Activated CD4-positive, alpha-beta T cell treated with anti-CD3 and anti-CD28 coated beads, Interleukin-2, amount 10 ng/mL, durations not matched to agents 24 days and 14 days (primary cell): ENCODE measurements at regions not wholly inside any gene's neighbourhood (a gene's known extent, or its start where the extent isn't known, plus 50 kb on each side); places are given as distances from the start of the nearest gene placed in this dataset.

ENCODE experiments used
- DNase-seq: peaks from one replicate; pipeline ENCODE4 v3.0.0; 2022
- H3K27ac Mint-ChIP-seq: one replicate; pipeline ENCODE4 v1.8.0; 2022; ENCODE audit warnings: mild to moderate bottlenecking, mixed read lengths
- H3K27me3 Mint-ChIP-seq: one replicate; pipeline ENCODE4 v1.8.0; 2022; ENCODE audit warnings: mixed read lengths
- H3K36me3 Mint-ChIP-seq: one replicate; pipeline ENCODE4 v1.8.0; 2022; ENCODE audit warnings: low read depth, mild to moderate bottlenecking, mixed read lengths
- H3K4me1 Mint-ChIP-seq: one replicate; pipeline ENCODE4 v1.8.0; 2021; ENCODE audit warnings: mixed read lengths
- H3K4me3 Mint-ChIP-seq: one replicate; pipeline ENCODE4 v1.8.0; 2022; ENCODE audit warnings: mild to moderate bottlenecking, moderate library complexity, mixed read lengths
- H3K9me3 Mint-ChIP-seq: one replicate; pipeline ENCODE4 v1.8.0; 2021; ENCODE audit warnings: mixed read lengths
- intact Hi-C: fragments of 100-400 bp; cut with micrococcal nuclease; formaldehyde crosslinking; loops from one replicate; pipeline ENCODE4 v1.15.1; 2023

- no peaks in the 10 kb centered on the region for H3K9me3 Mint-ChIP-seq
- H3K4me1 Mint-ChIP-seq, result no peaks in the 10 kb centered on the region
- H3K4me3 Mint-ChIP-seq, result no peak overlapping the region
- H3K36me3 Mint-ChIP-seq, result no peaks in the 10 kb centered on the region
- DNase-seq, result no peak
- intact Hi-C loops, result no loop called here
- peaks cover 2% of the 10 kb centered on the region for H3K27me3 Mint-ChIP-seq
- H3K27ac Mint-ChIP-seq, result no peak overlapping the region
Observed at GRCh38 chr22:49365191-49365837, 462.4 kb downstream of the BRD1 start.

- no peaks in the 10 kb centered on the region for H3K9me3 Mint-ChIP-seq
- H3K27me3 Mint-ChIP-seq, result peaks cover 2% of the 10 kb centered on the region
- DNase-seq, result no peak
- no peak overlapping the region for H3K4me3 Mint-ChIP-seq
- H3K4me1 Mint-ChIP-seq, result no peaks in the 10 kb centered on the region
- H3K36me3 Mint-ChIP-seq, result no peaks in the 10 kb centered on the region
- intact Hi-C loops, result no loop called here
- no peak overlapping the region for H3K27ac Mint-ChIP-seq
Observed at GRCh38 chr22:49364398-49364797, 463.3 kb downstream of the BRD1 start.

- Mint-ChIP-seq H3K4me1 (no peaks in the 10 kb centered on the region), H3K36me3 (no peaks in the 10 kb centered on the region), H3K4me3 (no peak overlapping the region), H3K27me3 (peaks cover 2% of the 10 kb centered on the region), H3K9me3 (no peaks in the 10 kb centered on the region), H3K27ac (no peak overlapping the region)
- intact Hi-C loops, result no loop called here
- no peak for DNase-seq
Observed at GRCh38 chr22:49363526-49364230, 464.0 kb downstream of the BRD1 start.

- peaks cover 2% of the 10 kb centered on the region for H3K27me3 Mint-ChIP-seq
- no peak overlapping the region for H3K4me3 Mint-ChIP-seq
- DNase-seq, result no peak
- no peaks in the 10 kb centered on the region for H3K4me1 Mint-ChIP-seq
- intact Hi-C loops, result no loop called here
- H3K27ac Mint-ChIP-seq, result no peak overlapping the region
- no peaks in the 10 kb centered on the region for H3K9me3 Mint-ChIP-seq
- H3K36me3 Mint-ChIP-seq, result no peaks in the 10 kb centered on the region
Observed at GRCh38 chr22:49362211-49362839, 465.3 kb downstream of the BRD1 start.

GRCh38 chr22:49361164-49361563, 466.5 kb downstream of the BRD1 start:
- no peaks in the 10 kb centered on the region for H3K4me1 Mint-ChIP-seq

GRCh38 chr22:49360746-49361145, 466.9 kb downstream of the BRD1 start:
- H3K4me1 Mint-ChIP-seq, result no peaks in the 10 kb centered on the region
- no peaks in the 10 kb centered on the region for H3K36me3 Mint-ChIP-seq
- H3K27ac Mint-ChIP-seq, result no peak overlapping the region
- peaks cover 3% of the 10 kb centered on the region for H3K27me3 Mint-ChIP-seq
- H3K4me3 Mint-ChIP-seq, result no peak overlapping the region
- intact Hi-C loops, result no loop called here
- no peaks in the 10 kb centered on the region for H3K9me3 Mint-ChIP-seq
- DNase-seq, result no peak

More at GRCh38 chr22:49361164-49361563, 466.5 kb downstream of the BRD1 start:
- DNase-seq, result no peak
- Mint-ChIP-seq H3K9me3 (no peaks in the 10 kb centered on the region), H3K36me3 (no peaks in the 10 kb centered on the region), H3K27ac (no peak overlapping the region), H3K27me3 (peaks cover 3% of the 10 kb centered on the region), H3K4me3 (no peak overlapping the region)
- intact Hi-C loops, result no loop called here

GRCh38 chr22:49359076-49359475, 468.6 kb downstream of the BRD1 start:
- intact Hi-C loops, result no loop called here
- H3K4me1 Mint-ChIP-seq, result no peaks in the 10 kb centered on the region
- DNase-seq, result no peak
- H3K4me3 Mint-ChIP-seq, result no peak overlapping the region
- H3K9me3 Mint-ChIP-seq, result no peaks in the 10 kb centered on the region
- no peaks in the 10 kb centered on the region for H3K36me3 Mint-ChIP-seq
- H3K27me3 Mint-ChIP-seq, result peaks cover 6% of the 10 kb centered on the region
- H3K27ac Mint-ChIP-seq, result no peak overlapping the region

GRCh38 chr22:49357661-49358440, 469.8 kb downstream of the BRD1 start:
- H3K4me3 Mint-ChIP-seq, result no peak overlapping the region
- intact Hi-C loops, result no loop called here
- peaks cover 6% of the 10 kb centered on the region for H3K27me3 Mint-ChIP-seq
- DNase-seq, result no peak
- no peaks in the 10 kb centered on the region for H3K36me3 Mint-ChIP-seq
- H3K9me3 Mint-ChIP-seq, result no peaks in the 10 kb centered on the region
- H3K27ac Mint-ChIP-seq, result no peak overlapping the region
- H3K4me1 Mint-ChIP-seq, result no peaks in the 10 kb centered on the region

GRCh38 chr22:49356428-49356827, 471.2 kb downstream of the BRD1 start:
- Mint-ChIP-seq H3K27ac (no peak overlapping the region), H3K4me1 (no peaks in the 10 kb centered on the region), H3K9me3 (no peaks in the 10 kb centered on the region), H3K4me3 (no peak overlapping the region), H3K27me3 (peaks cover 6% of the 10 kb centered on the region), H3K36me3 (no peaks in the 10 kb centered on the region)
- no peak for DNase-seq
- intact Hi-C loops, result no loop called here

- Mint-ChIP-seq H3K36me3 (no peaks in the 10 kb centered on the region), H3K4me1 (no peaks in the 10 kb centered on the region), H3K9me3 (no peaks in the 10 kb centered on the region), H3K27me3 (peaks cover 4% of the 10 kb centered on the region), H3K27ac (no peak overlapping the region), H3K4me3 (no peak overlapping the region)
- DNase-seq, result no peak
- intact Hi-C loops, result no loop called here
Observed at GRCh38 chr22:49355211-49355920, 472.3 kb downstream of the BRD1 start.

- no peak overlapping the region for H3K27ac Mint-ChIP-seq
- no peak overlapping the region for H3K4me3 Mint-ChIP-seq
- intact Hi-C loops, result no loop called here
- no peaks in the 10 kb centered on the region for H3K9me3 Mint-ChIP-seq
- no peak for DNase-seq
- H3K36me3 Mint-ChIP-seq, result no peaks in the 10 kb centered on the region
- H3K4me1 Mint-ChIP-seq, result no peaks in the 10 kb centered on the region
- peaks cover 4% of the 10 kb centered on the region for H3K27me3 Mint-ChIP-seq
Observed at GRCh38 chr22:49354516-49355210, 473.0 kb downstream of the BRD1 start.

- no peak for DNase-seq
- no peak overlapping the region for H3K4me3 Mint-ChIP-seq
- H3K4me1 Mint-ChIP-seq, result no peaks in the 10 kb centered on the region
- no peaks in the 10 kb centered on the region for H3K9me3 Mint-ChIP-seq
- H3K27me3 Mint-ChIP-seq, result peaks cover 4% of the 10 kb centered on the region
- H3K36me3 Mint-ChIP-seq, result no peaks in the 10 kb centered on the region
- intact Hi-C loops, result no loop called here
- no peak overlapping the region for H3K27ac Mint-ChIP-seq
Observed at GRCh38 chr22:49353235-49353634, 474.4 kb downstream of the BRD1 start.
